ENCODE measurements at regions not wholly inside any gene's neighbourhood (a gene's known extent, or its start where the extent isn't known, plus 50 kb on each side); places are given as distances from the start of the nearest gene placed in this dataset.

DNA sequence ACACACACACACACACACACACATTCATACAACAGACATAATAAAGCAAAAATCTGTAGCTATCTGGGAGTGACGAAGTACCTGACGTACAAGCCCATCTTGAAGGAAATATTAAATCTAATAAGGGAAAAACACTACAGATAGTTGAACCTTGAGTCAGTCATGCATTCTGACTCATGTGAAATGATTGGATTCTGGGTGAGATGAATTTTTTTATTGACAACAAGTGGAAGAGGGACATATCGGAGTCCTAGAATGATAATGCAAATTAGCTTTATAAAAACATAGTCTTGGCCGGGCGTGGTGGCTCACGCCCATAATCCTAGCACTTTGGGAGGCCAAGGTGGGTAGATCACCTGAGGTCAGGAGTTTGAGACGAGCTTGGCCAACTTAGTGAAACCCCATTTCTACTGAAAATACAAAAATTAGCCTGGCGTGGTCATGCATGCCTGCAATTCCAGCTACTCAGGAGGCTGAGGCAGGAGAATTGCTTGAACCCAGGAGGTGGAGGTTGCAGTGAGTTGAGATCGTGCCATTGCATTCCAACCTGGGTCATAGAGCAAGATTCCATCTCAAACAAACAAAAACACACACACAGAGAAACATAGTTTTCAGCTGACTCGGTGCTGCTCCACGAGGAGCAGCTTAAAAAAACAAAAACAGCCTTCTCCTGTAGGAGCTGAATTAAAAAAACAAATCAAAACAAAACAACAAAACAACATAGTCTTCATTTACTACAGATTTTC, 154.4 kb upstream of the MKLN1 start:
- Histone ChIP-seq H3K4me1 (peaks cover 0 to under 1% (median 0%) of the 10 kb centered on the region in 4 donors), H3K27ac (no peak overlapping the region), H3K27me3 (no peaks in the 10 kb centered on the region), H3K36me3 (no peaks in the 10 kb centered on the region), H3K9me3 (no peaks in the 10 kb centered on the region), H3K4me3 (no peak overlapping the region)
- TF ChIP-seq EP300 (IDR thresholded peaks at IDR 0.05) (no peak), POLR2A (IDR thresholded peaks at IDR 0.05) (no peak)
- TF ChIP-seq, protein P1, sequence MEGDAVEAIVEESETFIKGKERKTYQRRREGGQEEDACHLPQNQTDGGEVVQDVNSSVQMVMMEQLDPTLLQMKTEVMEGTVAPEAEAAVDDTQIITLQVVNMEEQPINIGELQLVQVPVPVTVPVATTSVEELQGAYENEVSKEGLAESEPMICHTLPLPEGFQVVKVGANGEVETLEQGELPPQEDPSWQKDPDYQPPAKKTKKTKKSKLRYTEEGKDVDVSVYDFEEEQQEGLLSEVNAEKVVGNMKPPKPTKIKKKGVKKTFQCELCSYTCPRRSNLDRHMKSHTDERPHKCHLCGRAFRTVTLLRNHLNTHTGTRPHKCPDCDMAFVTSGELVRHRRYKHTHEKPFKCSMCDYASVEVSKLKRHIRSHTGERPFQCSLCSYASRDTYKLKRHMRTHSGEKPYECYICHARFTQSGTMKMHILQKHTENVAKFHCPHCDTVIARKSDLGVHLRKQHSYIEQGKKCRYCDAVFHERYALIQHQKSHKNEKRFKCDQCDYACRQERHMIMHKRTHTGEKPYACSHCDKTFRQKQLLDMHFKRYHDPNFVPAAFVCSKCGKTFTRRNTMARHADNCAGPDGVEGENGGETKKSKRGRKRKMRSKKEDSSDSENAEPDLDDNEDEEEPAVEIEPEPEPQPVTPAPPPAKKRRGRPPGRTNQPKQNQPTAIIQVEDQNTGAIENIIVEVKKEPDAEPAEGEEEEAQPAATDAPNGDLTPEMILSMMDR (IDR thresholded peaks at IDR 0.05) = no peak
- DNase-seq (ENCODE audit: low spot score in 2 of 2) = no peak
- 72 to 77% methylated on average over 11 of the region's 11 CpGs for whole genome bisulfite sequencing, 2 donors

GRCh38 chr7:131174391-131174790, 153.3 kb upstream of the MKLN1 start:
- WGBS, 2 donors = 86 to 87% methylated on average over 5 of the region's 5 CpGs
- H3K9me3 ChIP-seq = no peaks in the 10 kb centered on the region
- H3K36me3 ChIP-seq = no peaks in the 10 kb centered on the region
- TF ChIP-seq, protein P1 (IDR thresholded peaks at IDR 0.05) = no peak
- TF ChIP-seq POLR2A (IDR thresholded peaks at IDR 0.05) = no peak
- no peak for TF ChIP-seq EP300 (IDR thresholded peaks at IDR 0.05)
- peaks cover 0 to 8% (median 0%) of the 10 kb centered on the region in 4 donors for H3K4me1 ChIP-seq
- H3K4me3 ChIP-seq = no peak overlapping the region
- no peak overlapping the region for H3K27ac ChIP-seq
- no peak for DNase-seq (ENCODE audit: low spot score in 2 of 2)
- H3K27me3 ChIP-seq = no peaks in the 10 kb centered on the region

GRCh38 chr7:131174855-131175254, 152.8 kb upstream of the MKLN1 start:
- Histone ChIP-seq H3K9me3 (no peaks in the 10 kb centered on the region), H3K36me3 (no peaks in the 10 kb centered on the region), H3K4me1 (peaks cover 0 to 8% (median 0%) of the 10 kb centered on the region in 4 donors), H3K27me3 (no peaks in the 10 kb centered on the region), H3K27ac (no peak overlapping the region), H3K4me3 (no peak overlapping the region)
- no peak for DNase-seq (ENCODE audit: low spot score in 2 of 2)
- TF ChIP-seq EP300 (IDR thresholded peaks at IDR 0.05) (no peak), POLR2A (IDR thresholded peaks at IDR 0.05) (no peak)
- TF ChIP-seq, protein P1 (IDR thresholded peaks at IDR 0.05) = no peak

DNA sequence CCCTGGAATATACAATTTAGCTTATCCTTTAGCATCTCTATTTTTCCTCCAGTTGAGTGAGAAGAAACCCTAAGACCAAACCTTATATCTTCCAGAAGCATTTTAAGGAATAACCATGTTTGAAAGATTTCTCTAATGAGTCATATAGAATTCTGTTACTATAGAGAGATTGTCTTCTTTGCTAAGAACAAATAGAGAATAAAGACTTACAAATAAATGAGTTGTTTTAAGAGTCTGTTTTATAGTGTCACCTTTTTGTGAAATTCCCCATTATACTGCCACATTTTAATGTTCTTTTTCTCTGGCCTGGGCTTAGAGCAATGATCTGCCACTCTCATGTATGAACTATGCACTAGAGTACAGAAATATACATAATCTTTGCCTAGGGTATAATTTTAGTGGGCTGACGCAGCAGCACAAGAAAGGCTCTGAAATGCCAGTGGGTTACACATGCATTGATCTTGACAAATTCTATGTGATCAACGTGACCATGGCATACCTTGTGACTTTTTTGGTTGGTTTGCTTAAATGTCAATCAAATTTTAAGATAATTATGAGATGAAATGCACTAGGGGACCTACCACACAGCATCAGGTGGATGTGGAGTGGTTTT, 145.1 kb upstream of the MKLN1 start:
- WGBS, 2 donors = 82 to 83% methylated on average over 2 of the region's 2 CpGs
- Histone ChIP-seq H3K4me3 (no peak overlapping the region), H3K27ac (no peak overlapping the region), H3K27me3 (no peaks in the 10 kb centered on the region), H3K4me1 (peaks cover 0 to 8% (median 0%) of the 10 kb centered on the region in 4 donors), H3K9me3 (no peaks in the 10 kb centered on the region), H3K36me3 (no peaks in the 10 kb centered on the region)
- TF ChIP-seq POLR2A (IDR thresholded peaks at IDR 0.05) = no peak
- TF ChIP-seq, protein P1 (IDR thresholded peaks at IDR 0.05) = no peak
- TF ChIP-seq EP300 (IDR thresholded peaks at IDR 0.05) = no peak
- DNase-seq (ENCODE audit: low spot score in 2 of 2) = no peak

DNA sequence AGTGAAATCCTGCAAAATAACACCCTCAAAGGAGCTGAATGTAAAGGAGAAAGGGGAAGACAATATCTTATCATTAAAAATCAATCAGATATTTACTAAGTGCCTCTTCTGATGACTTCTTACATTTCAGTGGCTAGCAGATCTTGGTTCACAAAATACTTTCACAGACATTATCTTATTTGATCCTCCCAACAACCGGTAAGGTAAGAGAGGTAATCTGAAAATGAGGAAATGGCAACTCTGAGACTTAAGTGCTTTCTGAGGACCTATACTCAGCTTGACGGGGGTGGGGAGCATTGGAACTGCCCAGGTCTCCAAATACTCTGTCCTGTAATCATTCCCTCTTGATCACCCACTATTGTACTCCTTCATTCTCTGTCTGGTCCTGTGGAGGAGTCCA, 144.6 kb upstream of the MKLN1 start:
- H3K4me3 ChIP-seq = no peak overlapping the region
- H3K36me3 ChIP-seq = no peaks in the 10 kb centered on the region
- DNase-seq (ENCODE audit: low spot score in 2 of 2) = no peak
- no peaks in the 10 kb centered on the region for H3K9me3 ChIP-seq
- H3K27ac ChIP-seq = no peak overlapping the region
- WGBS, 2 donors = 76 to 86% methylated on average over 2 of the region's 2 CpGs
- H3K27me3 ChIP-seq = no peaks in the 10 kb centered on the region
- peaks cover 0 to 8% (median 0%) of the 10 kb centered on the region in 4 donors for H3K4me1 ChIP-seq
- TF ChIP-seq, protein P1 (IDR thresholded peaks at IDR 0.05) = no peak
- no peak for TF ChIP-seq POLR2A (IDR thresholded peaks at IDR 0.05)
- TF ChIP-seq EP300 (IDR thresholded peaks at IDR 0.05) = no peak

Measured in tibial nerve (tissue), 4 donors.